KG1 (cell line): ENCODE measurements at regions not wholly inside any gene's neighbourhood (a gene's known extent, or its start where the extent isn't known, plus 50 kb on each side); places are given as distances from the start of the nearest gene placed in this dataset.
"Not testable (repeated sequence)": the region's sequence is repeated elsewhere in the genome, so short reads cannot be mapped to it uniquely, and the experiment has no call there.

ENCODE experiments used
- DNase-seq: peaks from one replicate; lab custom pipeline; 2025; lab: John Stamatoyannopoulos, UW

GRCh38 chr18:1671710-1672109 is 767.0 kb downstream of the ADCYAP1 start:
- not testable (repeated sequence) for DNase-seq

GRCh38 chr18:1676387-1676786 is 771.7 kb downstream of the ADCYAP1 start:
- DNase-seq: no peak

GRCh38 chr18:1680108-1680507 is 775.4 kb downstream of the ADCYAP1 start:
- no peak for DNase-seq

- DNase-seq: no peak
Observed at GRCh38 chr18:1691863-1692262, 787.2 kb downstream of the ADCYAP1 start.

- no peak for DNase-seq
Observed at GRCh38 chr18:1708006-1708405, 803.3 kb downstream of the ADCYAP1 start.

- no peak for DNase-seq
Observed at GRCh38 chr18:1710114-1710513, 805.4 kb downstream of the ADCYAP1 start.

- DNase-seq: no peak
Observed at GRCh38 chr18:1732143-1732542, 827.5 kb downstream of the ADCYAP1 start.

GRCh38 chr18:1746131-1746530 is 825.2 kb downstream of the METTL4 start:
- no peak for DNase-seq

- no peak for DNase-seq
Observed at GRCh38 chr18:1751249-1751648, 820.1 kb downstream of the METTL4 start.

GRCh38 chr18:1760901-1761300 is 810.4 kb downstream of the METTL4 start:
- DNase-seq: no peak

GRCh38 chr18:1774261-1774660 is 797.0 kb downstream of the METTL4 start:
- DNase-seq: no peak

- DNase-seq: no peak
Observed at GRCh38 chr18:1777843-1778242, 793.5 kb downstream of the METTL4 start.

GRCh38 chr18:1778496-1779178 is 792.7 kb downstream of the METTL4 start:
- DNase-seq: no peak

- DNase-seq: no peak
Observed at GRCh38 chr18:1779587-1779986, 791.7 kb downstream of the METTL4 start.

GRCh38 chr18:1784113-1784512 is 787.2 kb downstream of the METTL4 start:
- DNase-seq: no peak

GRCh38 chr18:1785980-1786379 is 785.3 kb downstream of the METTL4 start:
- DNase-seq: not testable (repeated sequence)

- DNase-seq: no peak
Observed at GRCh38 chr18:1796636-1797035, 774.7 kb downstream of the METTL4 start.

GRCh38 chr18:1797235-1797634 is 774.1 kb downstream of the METTL4 start:
- DNase-seq: no peak

- DNase-seq: no peak
Observed at GRCh38 chr18:1805521-1805920, 765.8 kb downstream of the METTL4 start.

- DNase-seq: no peak
Observed at GRCh38 chr18:1806884-1807615, 764.3 kb downstream of the METTL4 start.

- DNase-seq: no peak
Observed at GRCh38 chr18:1811282-1811681, 760.0 kb downstream of the METTL4 start.

GRCh38 chr18:1825296-1825695 is 746.0 kb downstream of the METTL4 start:
- DNase-seq: no peak

GRCh38 chr18:1840878-1841277 is 730.4 kb downstream of the METTL4 start:
- DNase-seq: no peak

GRCh38 chr18:1846640-1847039 is 724.7 kb downstream of the METTL4 start:
- DNase-seq: no peak
